GM19452 (cell line): ENCODE measurements at regions not wholly inside any gene's neighbourhood (a gene's known extent, or its start where the extent isn't known, plus 50 kb on each side); places are given as distances from the start of the nearest gene placed in this dataset.
A peak's percentile ranks its signal among the peaks of the same experiment; 100 is the strongest.

Experiments used
- ATAC-seq: cut with Tn5 transposase; IDR thresholded peaks from one replicate; pipeline ENCODE4 v1.9.1; 2021; ENCODE audit not compliant: unreplicated experiment

- ATAC-seq = peak; percentile 45
Observed at GRCh38 chrX:134172588-134173259, 64.3 kb upstream of the CCDC160 start.

GRCh38 chrX:134173541-134174272, 63.3 kb upstream of the CCDC160 start:
- no peak for ATAC-seq

- ATAC-seq = no peak
Observed at GRCh38 chrX:134174273-134174660, 62.7 kb upstream of the CCDC160 start.

- no peak for ATAC-seq
Observed at GRCh38 chrX:134174859-134175258, 62.1 kb upstream of the CCDC160 start.

- ATAC-seq = no peak
Observed at GRCh38 chrX:134177527-134177926, 59.5 kb upstream of the CCDC160 start.

GRCh38 chrX:134180601-134181274, 56.2 kb upstream of the CCDC160 start:
- ATAC-seq = no peak

- no peak for ATAC-seq
Observed at GRCh38 chrX:134181275-134181660, 55.7 kb upstream of the CCDC160 start.

- no peak for ATAC-seq
Observed at GRCh38 chrX:134183665-134184064, 53.3 kb upstream of the CCDC160 start.

GRCh38 chrX:134184936-134185335, 52.0 kb upstream of the CCDC160 start:
- no peak for ATAC-seq

- peak; percentile 85 for ATAC-seq
Observed at GRCh38 chrX:134186362-134187121, 50.4 kb upstream of the CCDC160 start.
